ENCODE measurements at regions not wholly inside any gene's neighbourhood (a gene's known extent, or its start where the extent isn't known, plus 50 kb on each side); places are given as distances from the start of the nearest gene placed in this dataset.

- DNase-seq (ENCODE audit: low spot score), result no peak
Measured at GRCh38 chr14:53896726-53897125, 59.9 kb downstream of the BMP4 start.

DNA sequence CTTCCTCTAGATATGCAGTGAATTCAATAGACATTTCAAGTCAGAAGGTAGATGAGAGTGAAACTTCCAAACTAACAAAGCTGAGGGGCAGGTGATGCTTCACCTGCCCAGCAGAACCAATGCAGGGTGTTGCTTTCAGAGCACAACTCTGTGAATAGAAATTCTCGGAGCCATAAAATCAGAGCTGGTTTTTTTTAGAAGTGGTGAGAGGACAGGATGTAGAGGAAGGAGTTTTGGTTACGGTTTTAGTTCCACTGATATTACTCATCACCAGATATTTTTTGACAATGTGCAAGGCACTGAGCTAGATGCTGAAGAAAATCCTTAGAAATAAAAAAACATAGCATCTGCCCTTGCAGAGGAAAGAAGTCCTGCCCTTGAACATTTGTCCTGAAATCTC lies 62.2 kb downstream of the BMP4 start:
- no peak for DNase-seq (ENCODE audit: low spot score)

- DNase-seq (ENCODE audit: low spot score), result no peak
Measured at GRCh38 chr14:53893374-53893773, 63.3 kb downstream of the BMP4 start.

- DNase-seq (ENCODE audit: low spot score), result no peak
Measured at GRCh38 chr14:53890611-53891101, 66.0 kb downstream of the BMP4 start.

- DNase-seq (ENCODE audit: low spot score), result peak; percentile 34
Measured at GRCh38 chr14:53888535-53889386, 67.9 kb downstream of the BMP4 start.

- DNase-seq (ENCODE audit: low spot score), result no peak
Measured at GRCh38 chr14:53885136-53885640, 71.4 kb downstream of the BMP4 start.

DNA sequence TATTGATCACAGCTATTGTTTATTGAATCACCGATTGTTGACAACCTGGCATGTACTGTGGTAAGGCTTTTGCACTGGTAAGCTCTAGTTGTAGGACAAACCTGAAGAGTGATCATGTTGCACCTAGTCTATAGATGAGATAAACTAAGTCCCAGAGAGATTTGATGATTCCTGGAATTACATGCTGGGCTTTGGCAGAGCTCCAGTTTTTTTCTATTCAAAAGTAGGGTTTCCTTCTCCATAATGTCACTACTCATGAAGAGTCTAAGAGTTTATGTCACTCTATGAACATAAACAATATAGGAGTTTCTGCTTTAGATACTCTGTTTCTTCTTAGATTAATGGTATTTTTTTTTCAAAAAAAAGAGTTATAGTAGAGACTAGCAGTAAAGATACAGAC lies 72.0 kb downstream of the BMP4 start:
- DNase-seq (ENCODE audit: low spot score), result no peak

- DNase-seq (ENCODE audit: low spot score), result no peak
Measured at GRCh38 chr14:53883739-53884138, 72.9 kb downstream of the BMP4 start.

- DNase-seq (ENCODE audit: low spot score), result no peak
Measured at GRCh38 chr14:53882684-53883083, 73.9 kb downstream of the BMP4 start.

DNA sequence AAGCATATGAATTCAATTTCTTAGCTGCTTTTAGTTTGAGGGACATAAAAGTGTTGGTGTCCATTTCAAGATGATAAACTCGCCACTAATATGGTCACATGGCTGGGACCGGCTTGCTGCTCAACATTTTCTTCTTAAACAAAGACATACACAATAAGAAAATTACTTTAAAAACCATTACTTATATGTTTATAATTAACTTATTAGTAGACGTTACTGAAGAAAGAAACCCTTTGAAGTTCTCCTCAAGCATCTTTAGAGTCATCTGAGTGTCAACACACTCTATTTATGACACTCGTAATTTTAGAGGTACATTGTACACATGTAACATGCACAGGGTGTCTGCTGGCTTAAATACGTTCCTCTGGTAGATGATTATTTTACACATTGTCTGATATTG lies 74.7 kb downstream of the BMP4 start:
- no peak for DNase-seq (ENCODE audit: low spot score)

GRCh38 chr14:53881161-53881871 lies 75.3 kb downstream of the BMP4 start:
- DNase-seq (ENCODE audit: low spot score), result no peak

- DNase-seq (ENCODE audit: low spot score), result no peak
Measured at GRCh38 chr14:53880761-53881160, 75.9 kb downstream of the BMP4 start.

DNA sequence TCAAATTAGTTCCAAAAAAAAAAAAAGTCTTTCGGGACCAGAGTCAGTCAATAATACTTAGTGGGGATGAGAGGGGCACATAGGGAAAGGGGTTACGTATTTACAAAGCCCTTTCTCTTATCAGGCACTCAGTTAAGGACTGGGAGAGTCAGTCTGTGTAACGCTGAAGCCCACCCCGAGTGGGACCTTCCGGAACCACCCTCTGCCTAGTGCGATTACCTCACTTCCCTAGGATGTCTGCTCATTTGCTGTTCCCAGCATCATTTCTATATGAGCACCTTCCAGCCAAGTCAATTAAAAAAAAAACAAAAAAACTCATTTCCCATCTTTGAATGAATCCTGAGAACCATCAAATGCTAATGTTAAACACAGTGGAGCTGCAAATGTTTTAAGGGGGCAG lies 76.9 kb downstream of the BMP4 start:
- DNase-seq (ENCODE audit: low spot score), result no peak

DNA sequence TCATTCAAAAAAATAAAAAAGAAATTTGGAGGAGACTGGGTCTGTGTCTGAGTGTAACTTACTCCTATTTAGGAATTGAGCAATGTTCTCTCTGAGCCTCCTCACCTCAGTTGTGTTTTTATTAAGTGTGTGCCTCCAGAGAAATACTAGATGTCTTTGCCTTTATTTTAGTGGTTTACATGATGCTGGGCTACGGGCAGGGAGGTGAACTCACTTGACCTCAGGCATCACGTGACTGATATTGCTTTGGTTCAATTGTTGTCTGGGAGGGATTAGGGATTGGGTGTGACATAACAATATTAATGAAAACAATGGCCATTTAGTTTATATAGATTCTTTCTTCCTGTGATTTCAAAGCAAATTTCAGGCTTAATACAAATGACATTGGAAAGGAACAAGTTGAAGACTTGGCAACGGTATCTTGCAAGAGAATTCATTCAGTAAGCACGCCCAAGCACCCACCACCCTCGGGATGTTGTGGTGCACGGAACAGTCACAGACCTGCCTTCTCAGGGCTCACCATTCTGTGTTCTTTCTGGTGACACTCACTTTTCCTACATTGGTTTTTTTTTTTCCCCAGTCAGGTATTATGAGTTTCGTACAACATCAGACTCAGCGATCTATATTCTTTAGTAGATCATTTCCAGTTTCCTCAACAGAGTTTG lies 77.5 kb downstream of the BMP4 start:
- peak; percentile 35 for DNase-seq (ENCODE audit: low spot score)

GRCh38 chr14:53875324-53875897 lies 81.2 kb downstream of the BMP4 start:
- DNase-seq (ENCODE audit: low spot score), result no peak

GRCh38 chr14:53874704-53875103 lies 81.9 kb downstream of the BMP4 start:
- no peak for DNase-seq (ENCODE audit: low spot score)

GRCh38 chr14:53872681-53873089 lies 83.9 kb downstream of the BMP4 start:
- no peak for DNase-seq (ENCODE audit: low spot score)

- no peak for DNase-seq (ENCODE audit: low spot score)
Measured at GRCh38 chr14:53871951-53872350, 84.7 kb downstream of the BMP4 start.

DNA sequence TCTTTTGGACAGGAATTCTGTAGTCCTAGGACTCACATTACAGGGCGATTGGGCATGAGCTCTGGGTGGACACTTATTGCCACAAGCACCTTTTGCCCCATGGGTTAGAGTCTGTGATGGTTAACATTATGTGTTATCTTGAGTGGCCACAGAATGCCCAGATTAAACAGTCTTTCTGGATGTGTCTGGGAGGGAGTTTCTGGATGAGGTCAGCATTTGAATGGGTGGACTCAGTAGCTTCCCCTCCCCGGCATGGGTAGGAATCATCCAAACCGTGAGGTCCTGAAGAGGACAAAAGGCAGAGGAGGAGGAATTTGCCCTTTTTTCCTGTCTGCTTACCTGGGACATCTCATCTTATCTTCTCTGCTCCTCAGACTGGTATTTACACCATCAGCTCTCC lies 85.6 kb downstream of the BMP4 start:
- no peak for DNase-seq (ENCODE audit: low spot score)

GRCh38 chr14:53865711-53866110 lies 90.9 kb downstream of the BMP4 start:
- no peak for DNase-seq (ENCODE audit: low spot score)

GRCh38 chr14:53861781-53862180 lies 94.8 kb downstream of the BMP4 start:
- no peak for DNase-seq (ENCODE audit: low spot score)

DNA sequence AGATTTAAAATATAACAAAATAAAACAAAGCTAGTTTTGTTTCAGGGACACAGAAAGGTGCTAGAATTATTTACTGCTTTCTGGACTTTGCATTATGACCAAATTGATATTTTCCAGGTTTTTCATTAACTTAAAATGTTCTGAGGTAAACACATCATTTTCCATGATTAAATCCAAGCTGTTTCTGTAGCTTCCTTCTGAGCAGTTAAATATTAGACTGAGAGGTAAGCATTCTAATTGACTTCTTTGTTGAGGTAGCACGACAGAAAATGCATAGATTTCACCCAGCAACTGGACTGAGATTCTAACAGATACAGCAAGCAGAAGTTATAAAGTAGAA lies 98.3 kb downstream of the BMP4 start:
- DNase-seq (ENCODE audit: low spot score), result no peak

All from mucosa of gallbladder (tissue), 1 donor.